A549 (cell line): ENCODE measurements at regions not wholly inside any gene's neighbourhood (a gene's known extent, or its start where the extent isn't known, plus 50 kb on each side); places are given as distances from the start of the nearest gene placed in this dataset.

Source experiments
- ATAC-seq, 2 experiments: fragments of 200-7000 bp in 1 of 2; fragments of >200 bp in 1 of 2; cut with Nextera tagmentation in 1 of 2; cut with Tn5 transposase in 1 of 2; 3 replicates each; pipeline versions ENCODE4 v1.8.0 to v1.9.1; 2018 to 2020; ENCODE audit warnings: mild to moderate bottlenecking in 1 of 2, moderate library complexity in 1 of 2
- CTCF ChIA-PET: fragments of 300-600 bp; sonication (Branson Sonifier 250); formaldehyde crosslinking; extraction: SDS; loops from one replicate; lab custom pipeline; 2021; ENCODE audit warnings: antibody characterized with exemption, inconsistent platforms; lab: Yijun Ruan, JAX
- POLR2A ChIA-PET: fragments of 350-600 bp; formaldehyde crosslinking; extraction: SDS; loops from one replicate; lab custom pipeline; 2021; ENCODE audit warnings: antibody characterized with exemption, inconsistent platforms; lab: Yijun Ruan, JAX
- DNase-seq, 2 experiments: peaks; one replicate each; pipeline versions ENCODE4 v3.0.0 to v3.0.0-alpha.2; 2011 to 2016; ENCODE audit warnings: low read depth in 1 of 2, low spot score in 1 of 2
- FAIRE-seq: peaks from 2 replicates; lab custom pipeline; 2011; peaks lifted over from hg19 to GRCh38; lab: Jason Lieb, UNC
- H3K27ac ChIP-seq, 2 experiments: fragments of >200 bp; sonication (Bioruptor Twin); formaldehyde crosslinking; 3 replicates each; pipeline ENCODE4 v1.5.1; 2016 to 2017
- H3K4me1 ChIP-seq: fragments of >200 bp; sonication (Bioruptor Twin); formaldehyde crosslinking; 3 replicates; pipeline ENCODE4 v1.6.1; 2016
- H3K4me2 ChIP-seq: fragments of >200 bp; sonication (Bioruptor Twin); formaldehyde crosslinking; 3 replicates; pipeline ENCODE4 v1.6.1; 2016
- H3K4me3 ChIP-seq: fragments of >200 bp; sonication (Bioruptor Twin); formaldehyde crosslinking; 3 replicates; pipeline ENCODE4 v1.5.1; 2016
- H3K9me3 ChIP-seq: fragments of >200 bp; sonication (Bioruptor Twin); formaldehyde crosslinking; 3 replicates; pipeline ENCODE4 v1.6.1; 2016
- CEBPB ChIP-seq, 2 experiments: fragments of >200 bp in 1 of 2; sonication (Bioruptor Twin) in 1 of 2; formaldehyde crosslinking in 1 of 2; IDR thresholded peaks; 2 replicates each; pipeline ENCODE4 v1.6.1; 2012 to 2016
- EP300 ChIP-seq, 2 experiments: fragments of >200 bp; sonication (Bioruptor Twin); formaldehyde crosslinking; IDR thresholded peaks; 2 replicates in 1 of 2; 3 replicates in 1 of 2; pipeline ENCODE4 v1.6.1; 2016 to 2017
- FOXS1 ChIP-seq: fragments of 250-450 bp; sonication (Bioruptor Pico); IDR thresholded peaks from 2 replicates; pipeline ENCODE4 v1.5.0; 2020; ENCODE audit warnings: mild to moderate bottlenecking, moderate library complexity
- GATA3 ChIP-seq: IDR thresholded peaks from 2 replicates; pipeline ENCODE4 v1.6.1; 2012; ENCODE audit warnings: borderline replicate concordance
- HEYL ChIP-seq: fragments of 250-450 bp; sonication (Bioruptor Pico); IDR thresholded peaks from 2 replicates; pipeline ENCODE4 v1.8.0; 2021; ENCODE audit warnings: mild to moderate bottlenecking, moderate library complexity
- KDM5A ChIP-seq: fragments of 200-600 bp; sonication (generic); IDR thresholded peaks from 2 replicates; pipeline ENCODE4 v1.6.1; 2016; ENCODE audit warnings: antibody characterized with exemption, mild to moderate bottlenecking
- MAFK ChIP-seq: fragments of 450-650 bp; IDR thresholded peaks from 2 replicates; pipeline ENCODE4 v1.6.1; 2014; ENCODE audit not compliant: partially characterized antibody
- MAZ ChIP-seq: fragments of 150-350 bp; IDR thresholded peaks from 2 replicates; pipeline ENCODE4 v1.6.1; 2014; ENCODE audit warnings: antibody characterized with exemption, low read depth, low read length, borderline replicate concordance
- NPAS2 ChIP-seq: fragments of 250-450 bp; sonication (Bioruptor Pico); IDR thresholded peaks from 2 replicates; pipeline ENCODE4 v1.8.0; 2022; ENCODE audit warnings: mild to moderate bottlenecking, moderate library complexity, borderline replicate concordance
- PHF8 ChIP-seq: fragments of 200-600 bp; sonication (generic); IDR thresholded peaks from 2 replicates; pipeline ENCODE4 v1.6.1; 2016; ENCODE audit warnings: low read depth, mild to moderate bottlenecking, antibody characterized with exemption, moderate library complexity, borderline replicate concordance
- SMC3 ChIP-seq: fragments of >200 bp; sonication (Bioruptor Twin); formaldehyde crosslinking; IDR thresholded peaks from 3 replicates; pipeline ENCODE4 v1.6.1; 2018; ENCODE audit warnings: inconsistent platforms
- SREBF2 ChIP-seq: fragments of 450-650 bp; IDR thresholded peaks from 2 replicates; pipeline ENCODE4 v1.6.1; 2014; ENCODE audit warnings: mild to moderate bottlenecking, moderate library complexity
- ZC3H11A ChIP-seq: fragments of 450-650 bp; IDR thresholded peaks from 2 replicates; pipeline ENCODE4 v1.6.1; 2014; ENCODE audit warnings: antibody characterized with exemption, mild to moderate bottlenecking
- ZFP36 ChIP-seq: fragments of 450-650 bp; IDR thresholded peaks from 2 replicates; pipeline ENCODE4 v1.6.1; 2014; ENCODE audit warnings: borderline replicate concordance; ENCODE audit not compliant: partially characterized antibody
- ZNF302 ChIP-seq: fragments of 250-450 bp; sonication (Bioruptor Pico); IDR thresholded peaks from 2 replicates; pipeline ENCODE4 v1.9.0; 2021; ENCODE audit warnings: inconsistent platforms, mild to moderate bottlenecking, moderate library complexity
- WGBS: methylation state at CpG from one replicate; pipeline ENCODE4 v1.1.6; 2017; ENCODE audit errors: missing lambda C conversion rate; 5-methylcytosine and 5-hydroxymethylcytosine counted together
- TF ChIP-seq, protein P1 (sequence below): fragments of 250-450 bp; sonication (Bioruptor Pico); IDR thresholded peaks from 2 replicates; pipeline ENCODE4 v1.5.0; 2021; ENCODE audit warnings: mild to moderate bottlenecking, moderate library complexity, borderline replicate concordance
- TF ChIP-seq, protein P2 (sequence below): IDR thresholded peaks from 2 replicates; pipeline ENCODE4 v1.6.1; 2012; ENCODE audit warnings: low read depth, borderline replicate concordance
- TF ChIP-seq, protein P3 (sequence below): fragments of 200-600 bp; sonication (generic); IDR thresholded peaks from 2 replicates; pipeline ENCODE4 v1.6.1; 2016; ENCODE audit warnings: antibody characterized with exemption, mild to moderate bottlenecking, moderate library complexity
- TF ChIP-seq, protein P4 (sequence below): fragments of 450-650 bp; IDR thresholded peaks from 2 replicates; pipeline ENCODE4 v1.6.1; 2014; ENCODE audit warnings: antibody characterized with exemption
- TF ChIP-seq, protein P5 (sequence below): fragments of >200 bp; sonication (Bioruptor Twin); formaldehyde crosslinking; IDR thresholded peaks from 3 replicates; pipeline ENCODE4 v1.6.1; 2016

DNA sequence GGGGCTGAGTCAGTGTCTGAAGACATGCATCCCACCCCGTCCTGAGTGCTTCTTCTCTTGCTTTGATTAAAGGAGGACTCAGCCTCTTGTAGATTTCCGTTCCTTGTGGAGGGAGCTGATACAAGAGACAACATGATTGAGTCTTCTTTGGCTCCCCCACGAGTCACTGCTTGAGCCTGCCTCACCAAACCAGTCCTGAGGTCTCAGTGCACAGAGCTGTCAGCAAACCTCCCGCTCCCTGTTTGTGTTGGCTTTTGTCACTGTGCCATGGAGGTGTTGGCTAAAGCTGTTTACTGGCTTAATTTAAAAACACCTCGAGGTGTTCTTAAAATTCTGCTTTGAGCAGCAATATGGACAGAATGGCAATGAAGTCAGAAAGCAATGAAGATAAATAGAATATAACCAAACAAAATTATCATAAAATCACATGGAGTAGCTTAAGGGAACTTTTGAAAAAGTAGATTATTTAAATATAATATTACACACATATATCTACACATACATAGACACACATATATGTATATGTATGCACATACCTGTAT lies 234.1 kb upstream of the ANKRD55 start:
- no peak for FAIRE-seq
- 66% methylated on average over 5 of the region's 5 CpGs for WGBS
- TF ChIP-seq, protein P1, sequence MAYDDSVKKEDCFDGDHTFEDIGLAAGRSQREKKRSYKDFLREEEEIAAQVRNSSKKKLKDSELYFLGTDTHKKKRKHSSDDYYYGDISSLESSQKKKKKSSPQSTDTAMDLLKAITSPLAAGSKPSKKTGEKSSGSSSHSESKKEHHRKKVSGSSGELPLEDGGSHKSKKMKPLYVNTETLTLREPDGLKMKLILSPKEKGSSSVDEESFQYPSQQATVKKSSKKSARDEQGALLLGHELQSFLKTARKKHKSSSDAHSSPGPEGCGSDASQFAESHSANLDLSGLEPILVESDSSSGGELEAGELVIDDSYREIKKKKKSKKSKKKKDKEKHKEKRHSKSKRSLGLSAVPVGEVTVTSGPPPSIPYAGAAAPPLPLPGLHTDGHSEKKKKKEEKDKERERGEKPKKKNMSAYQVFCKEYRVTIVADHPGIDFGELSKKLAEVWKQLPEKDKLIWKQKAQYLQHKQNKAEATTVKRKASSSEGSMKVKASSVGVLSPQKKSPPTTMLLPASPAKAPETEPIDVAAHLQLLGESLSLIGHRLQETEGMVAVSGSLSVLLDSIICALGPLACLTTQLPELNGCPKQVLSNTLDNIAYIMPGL (CRISPR knock-in tag), result no peak
- no peak for TF ChIP-seq ZFP36
- no peak for TF ChIP-seq ZNF302
- no peak for TF ChIP-seq KDM5A
- TF ChIP-seq, protein P2, sequence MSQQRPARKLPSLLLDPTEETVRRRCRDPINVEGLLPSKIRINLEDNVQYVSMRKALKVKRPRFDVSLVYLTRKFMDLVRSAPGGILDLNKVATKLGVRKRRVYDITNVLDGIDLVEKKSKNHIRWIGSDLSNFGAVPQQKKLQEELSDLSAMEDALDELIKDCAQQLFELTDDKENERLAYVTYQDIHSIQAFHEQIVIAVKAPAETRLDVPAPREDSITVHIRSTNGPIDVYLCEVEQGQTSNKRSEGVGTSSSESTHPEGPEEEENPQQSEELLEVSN, result no peak
- no peak for TF ChIP-seq EP300 (IDR thresholded peaks at IDR 0.05)
- no peak for TF ChIP-seq MAFK
- TF ChIP-seq HEYL (CRISPR knock-in tag), result no peak
- no peak for TF ChIP-seq NPAS2
- TF ChIP-seq MAZ, result no peak
- no peak for TF ChIP-seq CEBPB (IDR thresholded peaks at IDR 0.05)
- TF ChIP-seq ZC3H11A, result no peak
- TF ChIP-seq, protein P3, sequence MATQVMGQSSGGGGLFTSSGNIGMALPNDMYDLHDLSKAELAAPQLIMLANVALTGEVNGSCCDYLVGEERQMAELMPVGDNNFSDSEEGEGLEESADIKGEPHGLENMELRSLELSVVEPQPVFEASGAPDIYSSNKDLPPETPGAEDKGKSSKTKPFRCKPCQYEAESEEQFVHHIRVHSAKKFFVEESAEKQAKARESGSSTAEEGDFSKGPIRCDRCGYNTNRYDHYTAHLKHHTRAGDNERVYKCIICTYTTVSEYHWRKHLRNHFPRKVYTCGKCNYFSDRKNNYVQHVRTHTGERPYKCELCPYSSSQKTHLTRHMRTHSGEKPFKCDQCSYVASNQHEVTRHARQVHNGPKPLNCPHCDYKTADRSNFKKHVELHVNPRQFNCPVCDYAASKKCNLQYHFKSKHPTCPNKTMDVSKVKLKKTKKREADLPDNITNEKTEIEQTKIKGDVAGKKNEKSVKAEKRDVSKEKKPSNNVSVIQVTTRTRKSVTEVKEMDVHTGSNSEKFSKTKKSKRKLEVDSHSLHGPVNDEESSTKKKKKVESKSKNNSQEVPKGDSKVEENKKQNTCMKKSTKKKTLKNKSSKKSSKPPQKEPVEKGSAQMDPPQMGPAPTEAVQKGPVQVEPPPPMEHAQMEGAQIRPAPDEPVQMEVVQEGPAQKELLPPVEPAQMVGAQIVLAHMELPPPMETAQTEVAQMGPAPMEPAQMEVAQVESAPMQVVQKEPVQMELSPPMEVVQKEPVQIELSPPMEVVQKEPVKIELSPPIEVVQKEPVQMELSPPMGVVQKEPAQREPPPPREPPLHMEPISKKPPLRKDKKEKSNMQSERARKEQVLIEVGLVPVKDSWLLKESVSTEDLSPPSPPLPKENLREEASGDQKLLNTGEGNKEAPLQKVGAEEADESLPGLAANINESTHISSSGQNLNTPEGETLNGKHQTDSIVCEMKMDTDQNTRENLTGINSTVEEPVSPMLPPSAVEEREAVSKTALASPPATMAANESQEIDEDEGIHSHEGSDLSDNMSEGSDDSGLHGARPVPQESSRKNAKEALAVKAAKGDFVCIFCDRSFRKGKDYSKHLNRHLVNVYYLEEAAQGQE, result no peak
- TF ChIP-seq FOXS1, result no peak
- TF ChIP-seq SREBF2, result no peak
- TF ChIP-seq, protein P4, sequence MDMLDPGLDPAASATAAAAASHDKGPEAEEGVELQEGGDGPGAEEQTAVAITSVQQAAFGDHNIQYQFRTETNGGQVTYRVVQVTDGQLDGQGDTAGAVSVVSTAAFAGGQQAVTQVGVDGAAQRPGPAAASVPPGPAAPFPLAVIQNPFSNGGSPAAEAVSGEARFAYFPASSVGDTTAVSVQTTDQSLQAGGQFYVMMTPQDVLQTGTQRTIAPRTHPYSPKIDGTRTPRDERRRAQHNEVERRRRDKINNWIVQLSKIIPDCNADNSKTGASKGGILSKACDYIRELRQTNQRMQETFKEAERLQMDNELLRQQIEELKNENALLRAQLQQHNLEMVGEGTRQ, result no peak
- no peak for TF ChIP-seq PHF8
- TF ChIP-seq, protein P5, sequence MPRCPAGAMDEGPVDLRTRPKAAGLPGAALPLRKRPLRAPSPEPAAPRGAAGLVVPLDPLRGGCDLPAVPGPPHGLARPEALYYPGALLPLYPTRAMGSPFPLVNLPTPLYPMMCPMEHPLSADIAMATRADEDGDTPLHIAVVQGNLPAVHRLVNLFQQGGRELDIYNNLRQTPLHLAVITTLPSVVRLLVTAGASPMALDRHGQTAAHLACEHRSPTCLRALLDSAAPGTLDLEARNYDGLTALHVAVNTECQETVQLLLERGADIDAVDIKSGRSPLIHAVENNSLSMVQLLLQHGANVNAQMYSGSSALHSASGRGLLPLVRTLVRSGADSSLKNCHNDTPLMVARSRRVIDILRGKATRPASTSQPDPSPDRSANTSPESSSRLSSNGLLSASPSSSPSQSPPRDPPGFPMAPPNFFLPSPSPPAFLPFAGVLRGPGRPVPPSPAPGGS, result no peak
- TF ChIP-seq SMC3, result no peak
- no peak for TF ChIP-seq GATA3
- TF ChIP-seq, all 56 proteins: peak for 0
- H3K27ac ChIP-seq, result no peak overlapping the region
- no peak overlapping the region for H3K4me2 ChIP-seq
- POLR2A ChIA-PET, result no interaction called here
- CTCF ChIA-PET, result interaction anchor here (1.0 to 1.3 kb wide), 3 partner anchors 15 to 1241 kb away, joined by 3 read pairs; no protein-coding TSS in a partner anchor
- DNase-seq (no peak), ATAC-seq (no peak)
- no peak overlapping the region for H3K4me3 ChIP-seq
- no peaks in the 10 kb centered on the region for H3K9me3 ChIP-seq
- H3K4me1 ChIP-seq, result peaks cover 20% of the 10 kb centered on the region
